GM04503 (cell line): ENCODE measurements at regions not wholly inside any gene's neighbourhood (a gene's known extent, or its start where the extent isn't known, plus 50 kb on each side); places are given as distances from the start of the nearest gene placed in this dataset.

Experiments used
- DNase-seq: peaks from one replicate; pipeline ENCODE4 v3.0.0-alpha.2; 2012; ENCODE audit warnings: low read depth

DNA sequence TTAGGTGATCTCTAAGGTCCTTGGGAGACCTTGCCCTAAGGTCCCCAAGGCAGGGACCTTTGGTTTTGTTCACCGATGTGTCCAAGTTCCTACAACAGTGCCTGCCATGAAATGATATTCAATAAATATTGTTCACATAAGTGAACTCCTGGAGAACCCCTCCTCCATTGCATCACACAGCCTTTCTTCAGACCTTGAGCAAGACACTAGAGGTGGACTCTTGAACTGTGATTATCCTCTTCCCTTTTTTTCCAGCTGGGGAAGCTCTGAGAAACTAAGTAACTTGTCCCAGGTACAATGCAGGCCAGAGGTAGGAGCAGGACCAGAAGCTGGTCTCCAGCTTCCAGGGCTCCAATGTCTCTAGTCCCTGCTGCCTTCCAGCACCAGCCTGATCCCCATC, 76.6 kb upstream of the LMO1 start:
- no peak for DNase-seq

DNA sequence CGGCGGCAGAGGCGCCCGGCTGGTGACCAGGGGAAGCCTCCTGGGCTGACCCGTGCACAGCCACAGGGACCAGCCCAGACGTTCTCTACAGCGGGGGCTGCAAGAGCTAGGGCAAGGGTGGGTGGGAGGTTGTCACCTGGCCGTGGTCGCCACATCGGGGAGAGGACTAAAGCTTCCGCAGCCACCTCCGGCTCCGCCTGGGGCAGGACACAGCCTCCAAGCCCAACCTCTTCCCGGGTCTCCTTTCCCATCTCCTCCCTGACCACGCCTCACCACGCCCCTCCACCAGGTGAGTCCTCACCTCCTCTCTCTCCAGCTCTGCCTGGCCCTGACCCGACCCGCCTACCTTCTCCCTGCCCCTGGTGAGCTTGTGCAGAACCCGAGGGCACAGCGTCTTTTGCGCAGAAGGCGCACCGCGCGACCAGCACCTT, 75.9 kb upstream of the LMO1 start:
- DNase-seq: no peak

DNA sequence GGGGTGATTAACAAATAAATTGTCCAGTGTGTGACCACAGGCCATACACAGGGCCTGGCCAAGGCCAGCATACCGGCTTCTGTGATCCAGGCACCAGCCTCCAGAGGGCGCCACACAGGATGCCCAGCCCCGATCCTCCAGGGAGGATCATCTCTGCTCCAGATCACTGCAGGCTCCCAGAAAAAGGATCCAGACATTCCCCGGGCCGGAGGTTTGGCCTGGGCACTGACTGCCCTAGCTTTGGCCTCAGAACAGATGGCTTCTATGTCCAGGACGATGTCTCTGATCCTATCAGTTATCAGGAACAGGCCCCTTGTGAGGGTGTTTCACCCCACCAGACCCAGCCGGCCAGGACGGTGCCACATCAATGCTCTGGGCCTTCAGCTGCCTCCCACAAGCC, 74.5 kb upstream of the LMO1 start:
- DNase-seq: no peak

DNA sequence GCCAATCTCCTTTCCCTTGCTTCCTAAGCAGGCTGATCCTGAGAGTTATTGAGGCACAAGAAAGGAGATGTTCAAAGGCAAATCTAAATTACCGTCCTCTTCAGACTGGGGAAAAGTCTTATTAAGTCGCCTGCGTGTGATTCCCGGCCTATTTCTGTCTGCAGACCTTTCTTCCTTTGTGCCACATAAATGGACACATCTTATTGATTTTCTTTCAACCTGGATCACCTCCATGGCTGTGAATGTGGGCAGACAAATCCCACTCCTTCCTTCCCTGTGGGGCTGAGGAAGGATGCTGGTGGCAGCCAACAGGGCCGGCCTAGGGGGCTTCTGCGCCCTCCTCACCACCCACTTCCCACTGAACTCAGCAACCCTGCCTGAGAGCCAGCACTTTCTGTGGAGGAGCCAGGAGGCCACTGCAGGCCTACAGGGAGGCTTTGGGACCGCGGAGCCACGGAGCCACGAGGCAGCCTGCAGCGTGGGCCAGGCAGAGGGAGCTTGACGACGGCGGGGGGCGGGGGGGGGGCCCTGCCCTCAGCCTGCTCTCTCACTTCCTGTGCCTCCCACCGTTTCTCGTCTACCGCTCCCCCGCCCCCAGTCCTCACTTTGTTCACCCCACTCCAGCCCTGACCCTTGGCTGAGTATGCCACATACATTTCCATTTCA, 73.6 kb upstream of the LMO1 start:
- no peak for DNase-seq

DNA sequence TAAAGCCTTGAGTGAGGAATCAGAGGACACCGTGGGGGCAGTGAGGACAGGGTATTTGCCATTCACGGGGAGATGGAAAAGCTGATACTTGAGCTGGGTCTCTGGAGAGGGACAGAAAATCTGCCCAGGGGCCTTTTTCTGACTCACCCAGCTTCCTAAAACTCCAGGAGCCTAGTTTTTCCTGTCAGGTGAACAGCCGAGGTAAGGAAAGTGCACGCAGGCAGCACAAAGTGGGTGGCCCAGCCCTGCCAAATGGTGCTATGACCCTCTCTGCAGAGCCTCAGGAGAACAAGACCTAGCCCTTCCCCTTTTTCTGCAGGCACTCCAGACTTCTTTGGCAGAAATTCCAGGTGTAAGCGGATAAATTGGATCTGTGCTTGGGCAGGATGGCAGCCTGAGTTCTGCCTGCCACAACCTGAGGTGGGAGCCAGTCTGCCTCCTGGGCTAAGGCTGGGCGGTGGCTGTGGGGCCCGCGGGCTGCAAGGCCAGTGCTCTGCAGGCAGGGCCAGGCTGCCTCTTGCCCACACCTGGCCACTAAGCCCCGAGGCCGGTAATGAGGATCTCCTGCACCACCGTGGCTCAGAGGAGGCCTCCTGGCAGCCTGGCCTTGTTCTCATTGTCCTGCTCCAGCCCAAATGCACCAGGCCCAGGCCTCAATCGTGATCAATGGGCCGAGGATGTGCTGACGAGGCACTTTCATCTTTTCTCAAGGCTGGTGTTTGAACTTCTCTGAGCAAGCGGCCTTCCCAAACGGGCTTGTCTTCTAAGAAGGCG, 72.9 kb upstream of the LMO1 start:
- DNase-seq: no peak

DNA sequence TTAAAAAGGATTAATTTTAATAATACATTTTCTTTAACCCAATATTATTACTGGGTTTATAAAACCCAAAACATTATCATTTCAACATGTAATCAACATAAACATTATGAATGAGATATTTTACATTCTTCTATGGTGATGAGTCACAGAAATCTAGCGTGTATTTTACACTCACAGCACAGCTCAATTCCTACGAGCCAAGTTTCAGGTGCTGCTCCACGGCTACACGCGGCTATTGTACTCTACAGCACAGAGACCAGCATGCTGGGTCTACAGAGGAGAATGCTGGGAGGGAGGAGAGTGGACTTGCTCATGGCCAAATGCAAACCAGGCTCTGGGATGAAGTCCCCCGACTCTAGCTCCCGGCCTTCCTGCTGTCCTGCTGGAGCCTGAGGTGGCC, 72.0 kb upstream of the LMO1 start:
- DNase-seq: no peak

DNA sequence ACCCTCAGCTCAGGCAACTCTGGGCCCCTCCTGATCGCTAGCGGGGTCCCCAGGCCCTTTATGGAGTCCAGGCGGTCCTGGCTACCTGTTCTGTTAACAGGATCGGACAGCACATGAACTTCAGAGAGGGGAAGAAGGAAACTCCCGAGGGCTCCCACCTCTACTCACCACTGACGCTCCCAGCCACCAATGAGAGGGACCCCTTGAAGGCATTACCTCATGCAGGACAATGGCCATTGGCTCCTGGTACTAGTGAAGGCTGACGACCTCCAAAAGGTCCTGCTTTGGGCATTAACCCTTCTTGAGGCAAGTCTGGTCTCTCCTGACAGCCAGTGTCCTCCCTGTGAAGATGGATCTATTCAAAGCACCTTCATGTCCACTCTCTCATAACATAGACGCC, 71.5 kb upstream of the LMO1 start:
- no peak for DNase-seq

DNA sequence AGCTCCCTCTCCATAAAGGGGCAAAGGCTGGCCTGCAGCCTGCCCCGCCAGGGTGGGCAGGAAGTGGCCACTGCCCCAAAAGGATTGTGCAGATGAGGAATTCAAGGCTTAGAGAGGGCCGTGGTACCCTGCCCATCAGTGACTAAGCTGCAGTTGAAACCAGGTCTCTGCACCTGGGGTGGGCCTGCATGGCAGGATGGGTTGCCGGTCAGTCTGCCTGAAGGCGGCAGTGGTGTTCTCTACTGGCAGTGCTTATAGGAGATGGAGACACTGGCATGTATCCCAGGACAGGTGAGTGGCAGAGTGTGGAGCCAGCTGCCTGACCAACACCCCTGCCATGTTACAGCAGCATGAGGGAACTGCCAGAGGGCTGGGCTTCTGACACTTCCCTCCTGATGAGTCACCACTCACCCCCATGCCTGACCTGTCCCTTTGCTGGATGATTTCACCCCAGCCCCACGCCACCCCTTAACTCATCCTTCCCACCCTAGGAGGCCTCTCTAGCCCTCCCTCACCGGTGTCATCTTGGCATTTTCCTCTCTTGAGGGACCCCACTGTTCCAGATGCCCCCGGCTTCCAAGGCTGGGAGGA, 70.2 kb upstream of the LMO1 start:
- no peak for DNase-seq

DNA sequence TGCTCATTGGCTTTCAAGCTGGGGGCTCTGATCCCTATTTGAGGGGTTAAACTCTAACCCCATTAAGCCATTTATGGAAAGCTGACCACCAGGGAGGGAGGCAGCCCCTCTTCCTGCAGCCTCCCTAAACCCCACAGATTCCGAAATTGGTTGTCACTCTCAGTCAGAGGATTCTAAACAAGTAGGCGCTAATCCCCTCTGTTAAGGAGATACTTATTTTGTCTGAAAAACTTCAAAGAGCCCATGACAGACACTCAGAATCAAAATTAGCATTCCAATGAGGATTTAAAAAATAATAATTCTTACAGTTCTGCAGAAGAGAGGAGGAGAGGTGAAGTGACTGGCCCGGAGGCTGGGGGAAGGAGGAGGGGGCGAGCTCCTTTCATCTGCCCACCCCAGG, 69.7 kb upstream of the LMO1 start:
- DNase-seq: no peak

DNA sequence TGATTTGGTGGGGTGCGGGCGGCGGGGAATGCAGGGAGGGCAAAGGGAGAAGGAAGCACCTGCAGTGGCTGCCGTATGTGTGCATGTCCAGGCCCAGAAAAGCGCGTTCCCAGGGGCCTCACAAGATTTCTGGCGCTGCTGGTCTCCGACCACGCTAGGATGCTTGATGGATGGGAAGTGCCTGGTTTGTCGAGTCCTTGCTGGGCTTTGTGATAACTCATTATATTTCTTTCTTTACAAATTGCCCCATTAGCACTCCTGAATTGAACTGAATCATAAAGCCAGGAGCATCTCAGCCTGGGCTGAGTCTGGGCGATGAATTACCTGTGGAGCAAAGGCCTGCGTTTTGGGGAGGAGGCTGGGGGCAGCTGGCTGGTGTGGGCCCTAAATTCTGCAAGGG, 69.2 kb upstream of the LMO1 start:
- no peak for DNase-seq

DNA sequence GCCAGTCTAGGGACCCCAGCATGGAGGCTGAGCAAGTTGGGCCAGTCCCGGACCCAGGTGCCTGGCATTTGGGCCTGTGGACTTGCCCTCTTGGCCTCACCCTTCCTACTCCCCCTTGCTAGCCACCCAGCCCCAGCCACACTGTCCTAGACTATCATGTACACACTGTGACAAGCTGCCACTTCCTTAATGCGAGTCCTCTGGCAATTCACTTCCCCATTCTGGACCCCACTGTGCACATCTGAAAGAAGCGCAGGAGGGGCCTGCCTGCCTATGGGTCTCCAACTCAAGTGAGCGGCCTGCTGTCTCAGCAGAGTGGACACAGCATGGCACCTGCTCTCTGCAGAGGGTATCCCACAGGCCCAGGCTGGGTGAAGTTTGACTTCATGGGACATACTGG, 68.5 kb upstream of the LMO1 start:
- DNase-seq: no peak

DNA sequence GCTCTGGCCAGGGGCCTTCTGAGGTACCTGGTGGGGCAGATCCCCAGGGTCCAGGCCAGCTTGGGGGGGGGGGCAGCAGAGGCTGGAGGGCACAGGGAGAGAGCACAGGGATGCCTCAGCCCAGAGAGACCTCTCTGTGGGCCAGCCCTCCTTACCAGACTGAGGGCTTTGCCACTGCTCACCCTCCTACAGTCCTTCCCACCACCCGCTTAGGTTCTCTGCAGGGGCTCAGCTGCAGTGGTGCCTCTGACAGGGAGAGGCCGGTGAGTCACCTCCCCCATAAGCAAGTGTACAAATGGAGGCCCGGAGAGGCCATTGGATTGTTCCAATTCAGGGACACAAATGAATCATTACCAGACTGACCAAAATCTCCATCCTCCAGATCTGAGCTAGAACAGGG, 68.1 kb upstream of the LMO1 start:
- DNase-seq: no peak

DNA sequence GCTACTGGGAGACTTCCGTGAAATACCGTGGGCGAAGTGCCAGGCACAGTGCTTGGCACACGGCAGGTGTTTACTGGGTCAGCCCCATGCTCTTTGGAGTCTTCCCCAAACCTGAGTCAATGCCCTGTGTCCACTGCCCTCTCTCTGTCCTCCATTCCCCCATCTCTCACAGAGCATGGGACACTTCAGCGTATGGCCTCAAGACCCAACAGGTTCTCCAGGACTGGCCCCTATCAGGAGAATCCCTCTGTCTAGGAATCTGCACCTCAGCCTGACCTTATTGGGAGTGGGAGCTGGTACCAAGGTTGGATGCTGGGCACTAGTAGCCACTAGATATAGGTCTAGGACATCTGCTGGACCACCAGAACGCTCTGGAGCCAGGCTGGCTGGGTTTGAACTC, 67.2 kb upstream of the LMO1 start:
- DNase-seq: no peak

DNA sequence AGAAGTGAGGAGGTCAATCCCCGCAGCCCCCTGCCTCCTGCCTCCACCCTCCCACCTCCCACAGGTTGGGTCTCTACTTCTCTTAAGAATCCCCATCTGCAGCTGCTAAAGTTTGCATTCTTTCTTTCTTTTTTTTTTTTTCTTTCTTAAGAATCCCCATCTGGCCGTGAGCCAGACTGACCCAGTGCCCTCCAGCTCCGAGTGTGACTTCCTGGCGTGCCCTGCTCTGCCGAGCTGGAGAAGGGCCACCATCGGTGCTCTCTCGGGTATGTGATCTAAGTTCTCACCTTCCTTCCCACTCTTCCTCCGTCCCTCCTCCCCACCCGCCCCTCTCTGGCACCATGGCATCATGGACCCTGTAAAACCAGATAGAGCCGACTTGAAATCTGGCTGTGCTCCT, 66.7 kb upstream of the LMO1 start:
- no peak for DNase-seq

DNA sequence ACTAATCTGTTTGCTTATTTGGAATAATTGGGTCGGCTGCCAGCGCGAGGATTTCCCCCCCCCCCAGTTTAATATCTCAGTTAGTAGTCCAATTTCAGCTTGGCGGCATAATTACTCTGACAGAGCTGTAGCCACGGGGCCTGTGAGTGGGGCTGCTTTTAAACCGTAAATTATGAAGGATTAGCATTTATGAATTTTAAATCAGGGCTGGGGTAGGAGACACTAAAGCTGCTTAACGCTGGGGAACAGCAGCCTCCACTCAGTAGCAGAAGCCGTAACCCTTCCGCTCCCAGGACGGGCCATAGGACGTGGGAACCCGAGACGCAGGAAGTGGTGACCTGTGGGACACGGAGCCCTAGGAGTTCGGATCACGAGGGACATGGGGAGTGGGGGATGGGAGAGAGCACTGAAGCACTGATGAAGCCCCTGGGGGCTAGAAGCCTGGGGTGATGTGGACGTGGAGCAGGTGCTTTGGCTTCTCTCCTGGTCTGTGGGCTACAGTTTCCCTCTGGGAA, 66.2 kb upstream of the LMO1 start:
- no peak for DNase-seq

DNA sequence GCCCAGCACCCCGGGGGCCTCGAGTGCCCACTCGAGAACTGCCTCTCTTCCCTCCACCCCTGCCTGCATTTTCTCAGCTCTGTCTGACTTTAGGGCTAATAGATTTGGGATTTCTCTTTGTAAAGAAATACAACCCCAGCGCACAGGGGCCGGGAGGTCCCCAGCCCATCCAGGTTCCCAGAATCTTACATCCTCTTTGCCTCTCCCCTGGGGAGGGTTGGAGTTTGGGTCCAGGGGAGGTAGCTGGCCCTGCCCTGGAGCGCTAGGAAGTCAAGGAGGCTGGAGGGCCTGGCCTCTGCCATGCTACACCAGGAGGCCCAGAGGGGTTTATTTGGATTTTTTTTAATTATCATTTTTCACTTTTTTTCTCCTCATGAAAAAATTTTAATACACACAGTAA, 65.7 kb upstream of the LMO1 start:
- DNase-seq: no peak

DNA sequence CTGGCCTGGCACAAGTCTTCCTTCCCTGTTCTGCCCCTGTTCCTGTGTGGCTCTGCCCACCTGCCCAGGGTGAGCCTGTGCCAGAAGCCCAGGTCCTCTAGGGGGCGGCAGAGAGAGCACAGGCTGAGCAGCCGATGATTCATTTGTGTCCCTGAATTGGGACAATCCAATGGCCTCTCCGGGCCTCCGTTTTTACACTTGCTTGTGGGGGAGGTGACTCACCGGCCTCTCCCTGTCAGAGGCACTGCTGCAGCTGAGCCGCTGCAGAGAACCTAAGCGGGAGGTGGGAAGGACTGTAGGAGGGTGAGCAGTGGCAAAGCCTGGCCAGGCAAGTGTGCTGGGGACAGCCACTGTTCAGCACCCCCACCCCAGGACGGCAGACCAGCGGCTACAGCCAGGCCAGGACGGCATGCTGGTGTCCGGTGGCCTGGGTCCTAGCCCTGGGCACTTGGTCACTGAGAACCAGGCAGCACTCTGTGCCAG, 65.2 kb upstream of the LMO1 start:
- DNase-seq: peak; percentile 24

DNA sequence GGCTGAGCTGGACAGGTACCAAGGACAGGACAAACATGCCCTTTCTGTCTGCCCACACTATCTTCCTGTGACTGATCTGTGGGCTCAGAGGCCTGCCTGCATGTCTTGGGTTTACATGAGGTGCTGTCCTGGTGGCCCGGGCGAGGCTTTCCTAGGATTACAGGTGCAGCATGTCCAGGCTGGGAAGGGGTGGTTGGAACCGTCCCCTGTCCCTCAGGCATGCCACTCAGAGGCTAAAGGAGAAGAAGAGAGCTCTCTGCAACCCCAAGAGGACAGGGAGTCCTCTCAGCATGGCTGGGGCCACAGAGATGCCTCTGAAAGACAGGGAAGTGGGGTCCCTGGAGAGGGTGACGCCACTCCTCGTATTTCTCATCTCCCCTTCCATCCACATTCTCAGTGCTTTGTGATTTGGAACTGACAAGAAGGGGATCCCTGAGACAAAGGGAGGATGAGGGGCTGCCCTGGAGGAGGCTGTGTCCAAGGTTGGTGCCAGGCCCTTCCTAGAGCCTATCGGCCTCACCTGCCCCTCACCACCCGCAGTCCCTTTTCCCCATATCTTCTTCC, 64.6 kb upstream of the LMO1 start:
- DNase-seq: no peak

DNA sequence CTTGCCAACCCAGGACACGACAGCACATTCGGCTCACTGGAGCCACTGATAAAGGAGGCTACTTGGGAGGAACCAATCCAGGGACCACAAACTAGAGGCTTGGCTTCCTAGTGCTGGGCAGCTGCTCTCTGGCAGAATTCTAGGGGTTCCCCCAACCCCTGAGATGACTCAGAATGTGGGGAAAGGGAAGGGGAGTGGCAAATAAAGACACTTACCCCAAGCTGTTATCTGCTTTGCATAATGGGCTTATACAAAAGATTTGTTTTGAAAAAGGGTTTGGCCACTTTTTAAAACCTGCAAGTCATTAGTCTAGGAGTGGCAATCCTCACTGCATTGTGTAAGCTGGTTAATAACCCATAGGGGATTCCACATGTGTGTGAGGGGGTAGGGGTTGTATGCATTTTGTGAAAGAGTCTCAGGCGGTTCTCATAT, 64.1 kb upstream of the LMO1 start:
- DNase-seq: no peak

DNA sequence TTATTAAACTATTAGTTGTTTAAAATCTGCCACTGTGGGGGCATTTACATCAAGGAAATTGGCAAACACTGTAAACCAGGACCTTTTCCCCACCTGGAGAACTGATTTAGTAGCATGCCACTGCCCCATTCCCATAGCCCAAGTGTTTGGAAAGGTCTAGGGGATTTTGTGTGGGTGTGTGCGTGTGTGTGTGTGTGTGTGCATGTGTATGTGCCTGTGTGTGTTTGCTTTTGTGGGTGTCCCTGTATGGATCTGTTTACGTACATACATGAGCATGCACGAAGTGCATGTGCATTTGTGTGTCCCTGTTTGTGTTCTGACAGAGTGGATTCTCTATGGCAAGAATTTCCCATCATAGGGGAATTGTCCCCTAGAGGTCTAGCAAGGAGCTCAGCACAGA, 62.7 kb upstream of the LMO1 start:
- DNase-seq: no peak

DNA sequence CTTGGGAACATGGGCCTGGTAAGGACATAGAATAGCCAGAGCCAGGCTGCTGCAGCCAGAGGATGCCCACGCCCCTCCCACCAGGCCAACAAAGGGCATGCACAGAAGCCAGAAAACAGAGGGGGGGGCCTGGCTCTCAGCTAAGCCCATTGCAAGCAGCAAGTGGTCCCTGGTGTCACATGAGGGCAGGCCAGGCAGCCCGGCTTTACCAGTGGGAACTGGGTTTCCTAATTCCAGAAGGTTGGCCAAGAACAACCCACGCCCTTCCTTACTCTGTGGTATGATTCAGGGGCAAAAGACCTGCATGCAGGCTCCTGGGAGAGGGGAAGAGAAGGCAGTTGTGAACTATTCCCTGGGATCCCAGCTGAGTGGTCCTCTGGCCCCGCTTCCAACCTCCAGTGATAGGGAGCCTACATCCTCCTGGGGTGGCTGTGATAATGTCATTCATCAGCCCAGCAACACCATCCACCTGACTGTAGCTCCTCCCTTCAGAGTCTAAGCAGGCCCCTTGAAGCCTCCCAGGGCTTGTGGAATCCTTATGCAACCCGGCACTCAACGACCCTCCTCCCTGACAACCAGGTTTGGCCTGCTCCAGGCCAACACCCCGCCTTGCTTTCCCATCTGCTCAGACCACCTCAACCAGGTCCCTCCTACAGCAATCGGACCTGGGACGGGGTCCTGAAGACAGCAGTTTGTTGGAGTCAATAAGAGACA, 62.1 kb upstream of the LMO1 start:
- no peak for DNase-seq
